ENCODE measurements at regions not wholly inside any gene's neighbourhood (a gene's known extent, or its start where the extent isn't known, plus 50 kb on each side); places are given as distances from the start of the nearest gene placed in this dataset.

DNA sequence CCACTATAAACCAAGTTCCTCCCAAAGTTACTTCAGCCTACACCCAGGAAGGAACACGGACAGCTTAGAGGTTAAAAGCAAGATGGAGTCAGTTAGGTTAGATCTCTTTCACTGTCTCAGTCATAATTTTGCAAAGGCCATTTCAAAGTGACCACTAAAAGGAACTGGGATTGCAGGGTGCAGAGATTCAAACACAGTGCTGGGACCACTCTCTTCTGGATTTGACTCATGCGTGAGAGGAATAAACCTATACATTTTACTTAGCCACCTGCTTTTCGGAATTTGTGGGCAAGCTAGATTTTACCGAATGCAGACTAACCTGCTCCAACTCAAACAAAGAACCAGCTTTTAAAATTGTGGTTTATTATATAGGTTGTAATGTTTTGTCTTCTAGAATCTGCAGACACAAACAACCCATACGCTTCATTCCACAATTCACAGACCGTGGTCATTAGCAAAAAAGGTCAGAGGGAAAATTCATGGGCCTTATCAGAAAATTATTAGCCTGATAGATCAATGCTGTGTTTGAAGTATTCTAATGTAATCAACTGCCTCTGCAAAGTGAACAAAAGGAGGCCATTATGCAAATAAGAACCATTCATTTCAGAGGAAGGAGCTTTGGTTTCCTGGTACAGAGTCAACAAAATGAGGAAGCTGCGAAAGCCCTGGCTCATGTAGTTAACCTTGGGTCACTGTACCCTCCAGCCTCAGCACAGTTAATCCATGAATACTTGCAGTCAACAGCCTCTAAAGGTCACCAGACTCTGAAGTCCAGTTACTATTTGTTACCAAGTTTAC lies 342.7 kb upstream of the KLF6 start:
- no peak for DNase-seq

GRCh38 chr10:4125776-4126175 lies 340.8 kb upstream of the KLF6 start:
- no peak for DNase-seq

DNA sequence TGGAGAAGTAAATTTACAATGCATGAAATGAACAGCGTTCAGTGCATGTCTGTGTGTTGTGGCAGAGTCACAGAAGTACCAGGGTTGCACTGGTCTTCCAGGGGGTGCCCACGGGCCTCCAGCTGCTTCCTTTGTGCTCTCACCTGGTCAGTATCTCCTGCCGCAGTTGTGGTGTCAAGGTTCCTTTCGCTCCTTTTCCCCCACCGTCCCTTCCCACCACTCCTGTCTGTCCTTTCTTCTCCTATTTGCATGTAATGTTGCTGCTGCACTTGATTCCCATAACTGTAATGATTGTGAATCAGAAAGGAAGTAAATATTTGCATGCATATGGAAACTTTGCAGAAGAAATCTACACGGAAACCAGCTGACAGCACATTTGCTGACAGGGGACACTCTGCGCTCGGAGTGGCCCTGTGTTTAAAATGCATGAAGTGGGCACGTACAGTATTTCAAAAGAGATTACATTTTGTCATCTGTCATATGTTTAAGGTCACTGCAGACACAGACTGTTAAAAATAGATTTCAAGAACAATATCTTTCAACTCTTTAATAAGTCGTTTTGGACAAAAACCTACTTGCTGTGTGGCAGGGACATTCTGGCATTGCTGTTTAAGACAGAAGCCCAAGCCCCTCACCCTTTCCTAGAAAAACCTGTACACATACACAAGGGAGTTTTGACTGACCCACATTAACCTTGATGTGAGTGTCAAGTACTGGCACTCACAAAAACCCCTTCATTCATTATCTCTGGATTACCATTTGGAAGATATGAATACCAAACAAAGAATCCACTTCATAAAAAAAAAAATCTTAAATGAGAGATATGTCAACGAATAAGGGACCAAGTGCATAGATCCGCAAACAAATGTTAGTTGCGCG lies 336.7 kb upstream of the KLF6 start:
- no peak for DNase-seq

DNA sequence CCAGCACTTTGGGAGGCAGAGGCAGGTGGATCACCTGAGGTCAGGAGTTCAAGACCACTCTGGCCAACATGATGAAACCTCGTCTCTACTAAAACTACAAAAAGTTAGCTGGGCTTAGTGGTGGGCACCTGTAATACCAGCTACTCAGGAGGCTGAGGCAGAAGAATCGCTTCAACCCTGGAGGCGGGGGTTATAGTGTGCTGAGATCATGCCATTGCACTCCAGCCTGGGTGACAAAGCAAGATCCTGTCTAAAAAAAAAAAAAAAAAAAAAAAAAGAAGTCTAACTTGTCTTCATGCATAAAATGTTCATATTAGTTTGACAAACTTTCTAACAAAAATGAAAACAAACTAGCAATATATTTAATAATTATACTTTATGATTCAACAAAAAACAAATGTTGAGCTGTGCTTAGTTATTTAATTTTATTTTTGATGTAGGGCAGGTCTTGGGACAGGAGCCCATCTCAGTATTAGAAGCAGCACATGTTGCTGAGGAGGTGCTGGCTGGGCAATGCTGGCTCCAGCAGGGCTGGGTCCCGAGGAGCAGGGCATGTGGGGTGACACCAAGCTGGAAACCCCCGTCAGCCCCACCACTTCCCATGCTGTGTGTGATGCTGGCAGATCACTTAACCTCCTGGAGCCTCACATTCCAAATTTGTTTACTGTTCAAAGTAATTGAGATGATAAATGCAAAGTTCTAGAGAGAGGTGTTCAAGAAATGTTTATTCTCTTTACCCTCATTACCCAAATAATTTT lies 335.3 kb upstream of the KLF6 start:
- DNase-seq: no peak

- no peak for DNase-seq
Measured at GRCh38 chr10:4119107-4119506, 334.1 kb upstream of the KLF6 start.

DNA sequence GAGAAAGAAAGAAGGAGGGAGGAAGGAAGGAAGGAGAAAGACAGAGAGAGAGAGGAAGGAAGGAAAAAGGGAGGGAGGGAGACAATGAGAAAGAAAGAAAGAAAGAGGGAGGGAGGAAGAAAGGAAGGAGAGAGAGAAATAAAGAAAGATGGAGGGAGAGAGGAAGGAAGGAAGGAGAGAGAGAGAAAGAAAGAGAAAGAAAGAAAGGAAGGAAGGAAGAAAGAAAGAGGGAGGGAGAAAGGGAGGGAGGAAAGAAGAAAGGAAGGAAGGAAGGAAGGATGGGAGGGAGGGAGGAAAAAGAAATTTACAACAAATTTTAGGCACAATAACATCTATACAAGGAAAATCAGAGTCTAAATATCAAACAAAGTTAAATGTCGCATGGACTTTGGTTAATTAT lies 332.6 kb upstream of the KLF6 start:
- no peak for DNase-seq

- no peak for DNase-seq
Measured at GRCh38 chr10:4111643-4112042, 326.6 kb upstream of the KLF6 start.

DNA sequence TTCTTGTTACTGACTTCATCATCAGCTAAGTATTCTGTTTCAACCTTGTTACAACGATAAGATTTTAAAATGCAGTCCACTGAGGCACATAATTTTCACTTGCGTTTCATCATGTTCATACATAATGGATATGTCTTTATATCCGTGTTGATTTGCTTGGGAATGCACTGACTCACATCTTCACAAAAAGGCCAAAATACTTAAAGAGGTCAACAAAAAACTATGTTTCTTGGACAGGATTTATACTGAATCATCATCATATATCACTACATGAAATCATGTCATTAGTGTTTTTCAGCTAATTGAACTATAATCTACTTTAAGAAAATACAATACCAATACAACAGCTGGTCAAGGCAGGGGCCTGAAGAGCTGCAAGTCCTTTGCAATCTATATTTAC lies 324.5 kb upstream of the KLF6 start:
- DNase-seq: no peak

GRCh38 chr10:4108693-4109092 lies 323.7 kb upstream of the KLF6 start:
- no peak for DNase-seq

DNA sequence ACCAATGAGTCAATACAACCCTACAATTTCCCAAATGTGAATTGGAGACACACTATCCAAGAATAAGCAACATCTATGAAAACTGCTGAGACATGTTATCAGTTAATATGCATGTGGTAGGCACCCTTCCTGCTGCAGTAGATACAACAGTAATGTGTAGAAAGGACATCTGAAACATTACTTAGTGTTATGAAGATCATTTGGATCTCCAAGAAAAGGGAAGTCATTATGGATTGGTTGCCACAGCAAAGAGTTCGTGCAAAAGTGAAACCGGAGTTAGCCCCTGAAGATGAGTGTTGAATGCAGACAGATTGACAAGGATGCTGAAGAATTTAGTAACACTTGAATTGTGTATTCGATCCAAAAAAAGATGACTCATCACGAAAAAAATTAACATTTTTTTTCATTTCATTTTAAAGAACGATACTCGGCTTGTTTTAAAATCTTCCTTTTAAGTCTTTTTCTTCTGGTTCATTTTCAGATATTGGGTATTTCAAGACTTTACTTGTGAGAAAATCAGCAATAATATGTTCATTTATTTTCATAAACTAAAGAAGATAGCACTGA lies 322.4 kb upstream of the KLF6 start:
- DNase-seq: no peak

GRCh38 chr10:4103603-4104002 lies 318.6 kb upstream of the KLF6 start:
- no peak for DNase-seq

DNA sequence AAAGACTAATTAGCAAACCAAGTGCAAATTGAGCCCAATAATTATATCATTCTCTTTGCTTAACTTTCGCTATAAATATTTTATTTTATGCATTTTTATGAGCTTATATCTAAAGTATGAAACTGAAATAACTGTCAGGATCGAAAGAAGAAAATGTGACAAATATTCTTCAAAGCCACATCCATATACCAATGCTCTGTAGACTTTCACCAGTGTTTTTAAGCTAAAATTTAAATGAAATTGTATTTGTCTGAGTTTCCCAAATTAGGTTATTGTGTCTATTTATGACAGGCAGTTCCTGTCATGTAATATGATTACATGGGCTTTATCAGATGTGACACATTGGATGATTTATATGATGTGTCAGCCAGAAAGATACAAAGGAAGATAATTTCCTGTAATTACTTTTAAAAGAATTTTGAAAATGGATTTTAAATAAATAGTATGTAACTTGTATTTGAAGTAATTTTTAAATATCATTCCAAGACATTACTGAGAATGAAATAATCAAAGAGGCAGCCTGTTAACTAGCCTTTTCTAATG lies 317.9 kb upstream of the KLF6 start:
- DNase-seq: no peak

DNA sequence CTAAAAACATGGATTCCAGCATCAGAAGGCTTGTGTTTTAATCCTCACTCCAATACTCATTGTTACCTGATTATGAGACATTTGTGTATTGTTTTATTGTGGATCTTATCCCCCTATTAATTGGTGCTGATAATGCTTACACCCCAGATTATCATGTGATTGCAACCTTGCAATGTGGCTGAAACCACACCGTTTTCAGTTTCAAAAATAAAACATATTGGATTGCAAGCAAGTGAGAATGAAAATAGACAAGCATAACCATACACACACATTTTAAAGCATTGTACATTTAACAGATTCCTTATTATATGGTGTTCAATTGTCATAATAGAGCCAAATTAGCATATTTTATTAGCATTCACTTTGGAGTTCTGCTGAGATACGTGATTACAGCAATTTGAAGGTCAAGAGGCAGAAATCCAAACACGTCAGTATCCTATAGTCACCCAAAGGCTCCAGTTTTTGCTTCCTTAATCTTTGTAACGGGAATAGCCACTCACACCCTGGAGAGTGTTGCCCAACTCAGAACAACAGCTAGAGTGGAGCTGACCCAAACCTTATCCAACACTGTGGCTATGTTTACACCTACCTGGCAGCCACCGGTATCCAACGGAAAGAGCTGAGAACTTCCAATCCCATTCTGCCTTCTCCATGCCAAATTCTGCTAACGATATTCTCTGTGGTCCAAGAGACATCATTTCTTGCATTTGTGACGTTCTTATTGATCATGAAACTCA lies 317.1 kb upstream of the KLF6 start:
- DNase-seq: no peak

DNA sequence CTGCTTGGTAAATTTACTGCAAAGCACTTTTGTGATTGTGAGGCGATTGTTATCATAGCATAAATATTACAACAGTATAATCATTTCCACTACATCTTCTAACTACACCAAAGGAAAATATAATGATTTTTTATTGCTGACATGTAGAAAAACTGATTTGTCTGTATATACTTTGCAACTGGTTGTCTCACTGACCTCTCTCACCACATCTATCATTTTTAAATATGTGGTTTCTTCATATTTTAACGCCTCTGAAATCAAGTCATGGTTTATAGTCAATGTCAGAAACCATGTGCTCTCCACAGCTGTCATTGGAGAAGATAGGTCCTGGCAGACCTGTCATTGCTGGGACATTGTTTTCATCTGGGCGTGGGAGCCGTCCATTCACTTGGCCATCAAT lies 315.4 kb upstream of the KLF6 start:
- no peak for DNase-seq

- DNase-seq: no peak
Measured at GRCh38 chr10:4099202-4099601, 314.2 kb upstream of the KLF6 start.

DNA sequence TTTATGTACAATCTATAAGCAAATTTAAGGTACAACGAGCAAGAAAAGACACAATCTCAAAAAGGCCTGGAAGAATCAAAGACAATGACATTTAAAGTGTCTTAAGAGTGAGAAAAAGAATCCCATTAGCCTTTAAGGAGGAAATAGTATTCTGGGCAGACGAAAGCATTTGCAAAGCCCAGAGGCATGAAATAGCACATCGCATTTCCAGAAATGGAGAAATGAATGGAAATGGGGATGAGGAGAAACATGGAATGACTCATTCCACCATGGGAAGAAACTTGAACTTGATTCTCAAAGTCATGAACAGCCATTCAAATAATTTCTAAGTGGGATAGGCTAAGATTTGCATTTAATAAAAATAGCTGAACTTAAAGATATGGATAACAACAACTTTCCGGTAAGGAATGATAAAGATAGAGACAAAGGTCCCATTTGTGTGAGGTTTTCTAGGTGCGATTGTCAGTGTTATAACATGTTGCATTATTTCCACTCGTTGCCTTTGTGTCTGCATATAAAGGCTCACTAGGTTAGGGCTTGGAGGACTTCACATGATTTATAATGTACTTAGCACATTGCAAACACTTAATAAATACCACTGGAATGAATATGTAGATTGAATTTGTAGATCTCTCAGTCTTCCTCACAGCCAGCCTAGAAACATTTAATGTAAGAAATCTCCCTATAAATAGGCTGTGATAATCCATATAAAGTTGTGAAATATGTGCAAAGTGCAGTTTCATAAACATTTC lies 310.3 kb upstream of the KLF6 start:
- DNase-seq: no peak

DNA sequence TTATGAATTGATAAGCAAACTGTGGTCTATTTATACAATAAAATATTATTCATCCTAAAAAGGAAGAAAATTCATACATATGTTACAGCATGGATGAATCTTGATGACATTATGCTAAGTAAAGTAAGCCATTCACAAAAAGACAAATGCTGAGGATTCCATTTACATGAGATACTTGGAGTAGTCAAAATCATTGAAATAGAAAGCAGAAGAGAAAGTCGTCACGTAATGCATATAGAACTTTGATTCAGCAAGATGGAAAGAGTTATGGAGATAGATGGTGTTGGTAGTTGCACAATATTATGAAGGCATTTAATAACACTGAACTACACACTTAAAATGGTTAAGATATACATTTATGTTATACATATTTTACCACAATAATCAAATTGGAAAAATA lies 309.7 kb upstream of the KLF6 start:
- no peak for DNase-seq

DNA sequence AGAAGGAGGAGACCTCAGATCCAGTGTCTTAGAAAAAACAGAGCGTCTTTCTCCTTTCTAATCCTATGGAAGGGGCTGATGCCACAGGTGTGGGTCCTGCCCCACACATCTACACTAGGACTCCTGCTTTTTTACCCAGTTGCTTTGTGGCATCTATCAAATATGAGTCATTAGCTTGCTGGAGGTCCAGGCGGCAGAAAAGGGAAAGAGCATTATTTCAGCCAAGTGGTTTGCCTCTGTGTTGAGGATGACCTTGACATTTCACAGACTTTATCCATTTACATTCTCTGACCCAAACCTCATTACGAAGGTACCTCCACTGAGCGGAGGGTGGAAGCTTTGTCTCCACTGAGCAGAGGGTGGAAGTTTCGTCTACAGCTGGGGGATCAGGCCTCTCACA lies 308.4 kb upstream of the KLF6 start:
- no peak for DNase-seq

DNA sequence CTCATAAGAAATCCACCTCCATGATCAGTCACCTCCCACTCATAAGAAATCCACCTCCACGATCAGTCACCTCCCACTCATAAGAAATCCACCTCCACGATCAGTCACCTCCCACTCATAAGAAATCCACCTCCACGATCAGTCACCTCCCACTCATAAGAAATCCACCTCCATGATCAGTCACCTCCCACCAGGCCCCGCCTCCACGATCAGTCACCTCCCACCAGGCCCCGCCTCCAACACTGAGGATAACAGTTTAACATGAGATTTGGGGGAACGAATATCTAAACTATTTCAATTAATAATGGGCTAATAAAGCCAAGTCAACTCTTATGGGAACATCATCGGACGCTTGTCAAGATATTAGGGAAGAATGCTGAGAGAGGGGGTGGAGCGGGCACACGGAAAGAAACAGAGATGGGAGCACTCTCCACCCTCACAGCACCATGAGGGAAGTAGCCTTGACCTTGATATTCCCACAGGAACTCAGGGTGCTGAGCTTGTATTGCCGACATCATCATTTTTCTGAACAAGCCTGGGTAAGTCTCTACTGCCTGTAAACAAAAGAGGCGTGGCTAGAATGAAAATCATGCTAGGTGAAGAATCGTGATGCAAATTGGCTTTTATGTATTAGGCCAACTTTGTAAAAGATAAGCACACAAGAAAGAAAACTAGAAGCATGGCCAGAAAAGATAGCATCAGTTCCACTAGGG lies 303.5 kb upstream of the KLF6 start:
- no peak for DNase-seq

GRCh38 chr10:4086131-4086898 lies 301.3 kb upstream of the KLF6 start:
- no peak for DNase-seq

Measured in NCI-H2171 (cell line).